A549 (cell line): ENCODE measurements at regions not wholly inside any gene's neighbourhood (a gene's known extent, or its start where the extent isn't known, plus 50 kb on each side); places are given as distances from the start of the nearest gene placed in this dataset.
A peak's percentile ranks its signal among the peaks of the same experiment; 100 is the strongest.

Source experiments
- ATAC-seq, 2 experiments: fragments of 200-7000 bp in 1 of 2; fragments of >200 bp in 1 of 2; cut with Nextera tagmentation in 1 of 2; cut with Tn5 transposase in 1 of 2; 3 replicates each; pipeline versions ENCODE4 v1.8.0 to v1.9.1; 2018 to 2020; ENCODE audit warnings: mild to moderate bottlenecking in 1 of 2, moderate library complexity in 1 of 2
- CTCF ChIA-PET: fragments of 300-600 bp; sonication (Branson Sonifier 250); formaldehyde crosslinking; extraction: SDS; loops from one replicate; lab custom pipeline; 2021; ENCODE audit warnings: antibody characterized with exemption, inconsistent platforms; lab: Yijun Ruan, JAX
- POLR2A ChIA-PET: fragments of 350-600 bp; formaldehyde crosslinking; extraction: SDS; loops from one replicate; lab custom pipeline; 2021; ENCODE audit warnings: antibody characterized with exemption, inconsistent platforms; lab: Yijun Ruan, JAX
- DNase-seq, 2 experiments: peaks; one replicate each; pipeline versions ENCODE4 v3.0.0 to v3.0.0-alpha.2; 2011 to 2016; ENCODE audit warnings: low read depth in 1 of 2, low spot score in 1 of 2
- FAIRE-seq: peaks from 2 replicates; lab custom pipeline; 2011; peaks lifted over from hg19 to GRCh38; lab: Jason Lieb, UNC
- H3K27ac ChIP-seq, 2 experiments: fragments of >200 bp; sonication (Bioruptor Twin); formaldehyde crosslinking; 3 replicates each; pipeline ENCODE4 v1.5.1; 2016 to 2017
- H3K4me1 ChIP-seq: fragments of >200 bp; sonication (Bioruptor Twin); formaldehyde crosslinking; 3 replicates; pipeline ENCODE4 v1.6.1; 2016
- H3K4me2 ChIP-seq: fragments of >200 bp; sonication (Bioruptor Twin); formaldehyde crosslinking; 3 replicates; pipeline ENCODE4 v1.6.1; 2016
- H3K4me3 ChIP-seq: fragments of >200 bp; sonication (Bioruptor Twin); formaldehyde crosslinking; 3 replicates; pipeline ENCODE4 v1.5.1; 2016
- H3K9me3 ChIP-seq: fragments of >200 bp; sonication (Bioruptor Twin); formaldehyde crosslinking; 3 replicates; pipeline ENCODE4 v1.6.1; 2016
- BCL3 ChIP-seq: fragments of >200 bp; sonication (Bioruptor Twin); formaldehyde crosslinking; IDR thresholded peaks from 3 replicates; pipeline ENCODE4 v1.6.1; 2016
- CBX2 ChIP-seq: fragments of 200-600 bp; sonication (generic); IDR thresholded peaks from 2 replicates; pipeline ENCODE4 v1.6.1; 2016; ENCODE audit warnings: low read depth, mild to moderate bottlenecking, borderline replicate concordance
- CEBPB ChIP-seq, 2 experiments: fragments of >200 bp in 1 of 2; sonication (Bioruptor Twin) in 1 of 2; formaldehyde crosslinking in 1 of 2; IDR thresholded peaks; 2 replicates each; pipeline ENCODE4 v1.6.1; 2012 to 2016
- CHD2 ChIP-seq: fragments of 150-350 bp; IDR thresholded peaks from 2 replicates; pipeline ENCODE4 v1.6.1; 2014; ENCODE audit warnings: low read length; ENCODE audit not compliant: partially characterized antibody
- CTCF ChIP-seq: fragments of >200 bp; sonication (Bioruptor Twin); formaldehyde crosslinking; IDR thresholded peaks from 3 replicates; pipeline ENCODE4 v1.5.1; 2016
- EHMT2 ChIP-seq: fragments of 200-600 bp; sonication (generic); IDR thresholded peaks from 2 replicates; pipeline ENCODE4 v1.6.1; 2016; ENCODE audit warnings: antibody characterized with exemption, low read depth, mild to moderate bottlenecking, moderate library complexity
- EP300 ChIP-seq, 2 experiments: fragments of >200 bp; sonication (Bioruptor Twin); formaldehyde crosslinking; IDR thresholded peaks; 2 replicates in 1 of 2; 3 replicates in 1 of 2; pipeline ENCODE4 v1.6.1; 2016 to 2017
- FOSL2 ChIP-seq, 2 experiments: fragments of 450-650 bp in 1 of 2; fragments of >200 bp in 1 of 2; sonication (Bioruptor Twin) in 1 of 2; formaldehyde crosslinking; IDR thresholded peaks; 2 replicates each; pipeline versions ENCODE4 v1.5.0 to v1.6.1; 2016 to 2020; ENCODE audit warnings: mild to moderate bottlenecking in 1 of 2, moderate library complexity in 1 of 2
- GATA3 ChIP-seq: IDR thresholded peaks from 2 replicates; pipeline ENCODE4 v1.6.1; 2012; ENCODE audit warnings: borderline replicate concordance
- HDAC2 ChIP-seq: fragments of 200-600 bp; sonication (generic); IDR thresholded peaks from 2 replicates; pipeline ENCODE4 v1.6.1; 2016
- HES2 ChIP-seq: fragments of >200 bp; sonication (Bioruptor Twin); formaldehyde crosslinking; IDR thresholded peaks from 2 replicates; pipeline ENCODE4 v1.6.1; 2016
- HOXB13 ChIP-seq: fragments of 250-450 bp; sonication (Bioruptor Pico); IDR thresholded peaks from 2 replicates; pipeline ENCODE4 v1.5.0; 2020; ENCODE audit warnings: low read depth, mild to moderate bottlenecking, moderate library complexity
- JUN ChIP-seq, 2 experiments: fragments of >200 bp; sonication (Bioruptor Twin); formaldehyde crosslinking; IDR thresholded peaks; 2 replicates in 1 of 2; 3 replicates in 1 of 2; pipeline ENCODE4 v1.6.1; 2016 to 2017
- KDM1A ChIP-seq: fragments of 200-600 bp; sonication (generic); IDR thresholded peaks from 2 replicates; pipeline ENCODE4 v1.6.1; 2016; ENCODE audit warnings: low read depth, mild to moderate bottlenecking
- MAFK ChIP-seq: fragments of 450-650 bp; IDR thresholded peaks from 2 replicates; pipeline ENCODE4 v1.6.1; 2014; ENCODE audit not compliant: partially characterized antibody
- NPAS2 ChIP-seq: fragments of 250-450 bp; sonication (Bioruptor Pico); IDR thresholded peaks from 2 replicates; pipeline ENCODE4 v1.8.0; 2022; ENCODE audit warnings: mild to moderate bottlenecking, moderate library complexity, borderline replicate concordance
- RAD21 ChIP-seq, 2 experiments: fragments of >200 bp in 1 of 2; sonication (Bioruptor Twin) in 1 of 2; formaldehyde crosslinking in 1 of 2; IDR thresholded peaks in 1 of 2; conservative IDR thresholded peaks in 1 of 2; 2 replicates in 1 of 2; 3 replicates in 1 of 2; pipeline ENCODE4 v1.6.1; 2012 to 2018; ENCODE audit warnings: inconsistent platforms in 1 of 2
- REST ChIP-seq: fragments of 200-600 bp; sonication (generic); IDR thresholded peaks from 2 replicates; pipeline ENCODE4 v1.6.1; 2016; ENCODE audit warnings: antibody characterized with exemption, mild to moderate bottlenecking, moderate library complexity
- SMC3 ChIP-seq: fragments of >200 bp; sonication (Bioruptor Twin); formaldehyde crosslinking; IDR thresholded peaks from 3 replicates; pipeline ENCODE4 v1.6.1; 2018; ENCODE audit warnings: inconsistent platforms
- WGBS: methylation state at CpG from one replicate; pipeline ENCODE4 v1.1.6; 2017; ENCODE audit errors: missing lambda C conversion rate; 5-methylcytosine and 5-hydroxymethylcytosine counted together

- no peak overlapping the region for H3K27ac ChIP-seq
- FAIRE-seq (no peak), DNase-seq (no peak), ATAC-seq (no peak)
- no peaks in the 10 kb centered on the region for H3K4me1 ChIP-seq
- H3K9me3 ChIP-seq = 0 out of 3 replicates have a peak, but pooled peaks cover 3% of the 10 kb centered on the region
- CTCF ChIA-PET = no interaction called here
- H3K4me3 ChIP-seq = no peak overlapping the region
- no peak overlapping the region for H3K4me2 ChIP-seq
- POLR2A ChIA-PET = no interaction called here
- 39% methylated on average over 2 of the region's 2 CpGs for WGBS
- no peak for TF ChIP-seq BCL3
These were observed 74.6 kb downstream of the AASDHPPT start for GRCh38 chr11:106152013-106152412.

- no peak for TF ChIP-seq REST
- TF ChIP-seq JUN (IDR thresholded peaks at IDR 0.05) = no peak
- no peak for TF ChIP-seq FOSL2 (IDR thresholded peaks at IDR 0.05)
- no peak for TF ChIP-seq FOSL2 (CRISPR knock-in tag; IDR thresholded peaks at IDR 0.05)
- TF ChIP-seq CHD2 = no peak
- no peak for TF ChIP-seq HES2
- no peak for TF ChIP-seq EP300 (IDR thresholded peaks at IDR 0.05)
- no peak for TF ChIP-seq SMC3
- no peak for TF ChIP-seq CBX2
- no peak for TF ChIP-seq HDAC2
- no peak for TF ChIP-seq BCL3
- no peak for TF ChIP-seq EHMT2
- TF ChIP-seq GATA3 = no peak
- no peak for TF ChIP-seq KDM1A
- TF ChIP-seq HOXB13 (CRISPR knock-in tag) = no peak
- TF ChIP-seq NPAS2 (CRISPR knock-in tag) = no peak
- Histone ChIP-seq H3K9me3 (no peaks in the 10 kb centered on the region), H3K4me1 (no peaks in the 10 kb centered on the region), H3K4me2 (no peak overlapping the region), H3K4me3 (no peak overlapping the region), H3K27ac (no peak overlapping the region)
- WGBS = 0% methylated on average over 1 of the region's 1 CpG
- no peak for DNase-seq
- no peak for FAIRE-seq
- ChIA-PET CTCF (no interaction called here), POLR2A (no interaction called here)
- no peak for ATAC-seq
These were observed 75.4 kb downstream of the AASDHPPT start for GRCh38 chr11:106152824-106153223.

GRCh38 chr11:106156290-106156937 is 79.0 kb downstream of the AASDHPPT start:
- ChIA-PET CTCF (interaction anchor here (0.6 to 1.2 kb wide), 3 partner anchors 21 to 71 kb away, joined by 3 read pairs; no protein-coding TSS in a partner anchor), POLR2A (no interaction called here)
- H3K4me2 ChIP-seq = no peak overlapping the region; the same call in 2 of the 3 replicates
- 23% methylated on average over 4 of the region's 4 CpGs for WGBS
- H3K4me1 ChIP-seq = no peaks in the 10 kb centered on the region
- H3K27ac ChIP-seq = no peak overlapping the region
- peak in 1 of 2 experiments; percentile 64; a peak in 2 of 6 replicates for ATAC-seq
- TF ChIP-seq CEBPB (IDR thresholded peaks at IDR 0.05) = peak in 1 of 2 experiments; percentile 54; a peak in 1 of 4 replicates
- peak; percentile 67 for TF ChIP-seq MAFK
- TF ChIP-seq CBX2 = no peak
- peak; percentile 37; the same call in 2 of the 3 replicates for TF ChIP-seq CTCF
- TF ChIP-seq HDAC2 = no peak
- TF ChIP-seq RAD21 (conservative IDR thresholded peaks at IDR 0.05 in 1 of 2, IDR thresholded peaks at IDR 0.05 in 1 of 2) = peak; percentile 55 to 58; a peak in 4 of 5 replicates
- peak; percentile 51 for TF ChIP-seq SMC3
- no peaks in the 10 kb centered on the region for H3K9me3 ChIP-seq
- H3K4me3 ChIP-seq = no peak overlapping the region
- FAIRE-seq = no peak
- peak; percentile 10 to 47 for DNase-seq
